NT2/D1 (cell line): ENCODE measurements at regions not wholly inside any gene's neighbourhood (a gene's known extent, or its start where the extent isn't known, plus 50 kb on each side); places are given as distances from the start of the nearest gene placed in this dataset.

Experiments used
- DNase-seq: peaks from one replicate; pipeline ENCODE4 v3.0.0-alpha.2; 2011; ENCODE audit warnings: low read depth, low spot score
- H3K27me3 ChIP-seq: 2 replicates; pipeline ENCODE4 v1.6.0; 2011; ENCODE audit warnings: mild to moderate bottlenecking; ENCODE audit not compliant: insufficient read length, insufficient read depth
- H3K36me3 ChIP-seq: 2 replicates; pipeline ENCODE4 v1.6.1; 2011; ENCODE audit warnings: mild to moderate bottlenecking, low read length, mixed read lengths; ENCODE audit not compliant: insufficient read depth, insufficient read length
- H3K4me1 ChIP-seq: 2 replicates; pipeline ENCODE4 v1.5.1; 2011; ENCODE audit not compliant: insufficient read depth, insufficient read length
- H3K4me3 ChIP-seq: 2 replicates; pipeline ENCODE4 v1.5.1; 2011; ENCODE audit warnings: low read depth; ENCODE audit not compliant: insufficient read length
- H3K9ac ChIP-seq: 2 replicates; pipeline ENCODE4 v1.6.0; 2011; ENCODE audit warnings: low read depth; ENCODE audit not compliant: insufficient read length
- H3K9me3 ChIP-seq: 2 replicates; pipeline ENCODE4 v1.5.1; 2011; ENCODE audit warnings: mild to moderate bottlenecking, low read length; ENCODE audit not compliant: insufficient read depth
- SUZ12 ChIP-seq: IDR thresholded peaks from 2 replicates; pipeline ENCODE4 v1.6.1; 2011; ENCODE audit not compliant: insufficient read length, insufficient read depth; ENCODE audit errors: extremely low read depth
- YY1 ChIP-seq: IDR thresholded peaks from 2 replicates; pipeline ENCODE4 v1.6.1; 2011; ENCODE audit not compliant: insufficient read length, insufficient read depth
- ZNF274 ChIP-seq: IDR thresholded peaks from 2 replicates; pipeline ENCODE4 v1.6.1; 2011; ENCODE audit warnings: mild to moderate bottlenecking, low read depth, low read length

GRCh38 chr5:107282061-107282460 lies 388.7 kb downstream of the EFNA5 start:
- DNase-seq, result no peak
- no peaks in the 10 kb centered on the region for H3K36me3 ChIP-seq

GRCh38 chr5:107278774-107279173 lies 392.0 kb downstream of the EFNA5 start:
- DNase-seq, result no peak
- H3K9me3 ChIP-seq, result no peaks in the 10 kb centered on the region
- no peaks in the 10 kb centered on the region for H3K36me3 ChIP-seq
- H3K4me3 ChIP-seq, result no peak overlapping the region
- TF ChIP-seq SUZ12, result no peak
- H3K4me1 ChIP-seq, result no peaks in the 10 kb centered on the region
- H3K9ac ChIP-seq, result no peak overlapping the region
- H3K27me3 ChIP-seq, result no peaks in the 10 kb centered on the region

More at GRCh38 chr5:107282061-107282460, 388.7 kb downstream of the EFNA5 start:
- Histone ChIP-seq H3K27me3 (no peaks in the 10 kb centered on the region), H3K9ac (no peak overlapping the region), H3K4me3 (no peak overlapping the region), H3K9me3 (no peaks in the 10 kb centered on the region), H3K4me1 (no peaks in the 10 kb centered on the region)
- TF ChIP-seq ZNF274 (no peak), SUZ12 (no peak), YY1 (no peak)

GRCh38 chr5:107277485-107278125 lies 393.1 kb downstream of the EFNA5 start:
- H3K9ac ChIP-seq, result no peak overlapping the region
- no peaks in the 10 kb centered on the region for H3K9me3 ChIP-seq
- no peaks in the 10 kb centered on the region for H3K36me3 ChIP-seq
- H3K4me1 ChIP-seq, result no peaks in the 10 kb centered on the region
- TF ChIP-seq YY1, result no peak
- no peak for TF ChIP-seq ZNF274
- TF ChIP-seq SUZ12, result no peak
- H3K4me3 ChIP-seq, result no peak overlapping the region
- H3K27me3 ChIP-seq, result no peaks in the 10 kb centered on the region
- DNase-seq, result no peak

DNA sequence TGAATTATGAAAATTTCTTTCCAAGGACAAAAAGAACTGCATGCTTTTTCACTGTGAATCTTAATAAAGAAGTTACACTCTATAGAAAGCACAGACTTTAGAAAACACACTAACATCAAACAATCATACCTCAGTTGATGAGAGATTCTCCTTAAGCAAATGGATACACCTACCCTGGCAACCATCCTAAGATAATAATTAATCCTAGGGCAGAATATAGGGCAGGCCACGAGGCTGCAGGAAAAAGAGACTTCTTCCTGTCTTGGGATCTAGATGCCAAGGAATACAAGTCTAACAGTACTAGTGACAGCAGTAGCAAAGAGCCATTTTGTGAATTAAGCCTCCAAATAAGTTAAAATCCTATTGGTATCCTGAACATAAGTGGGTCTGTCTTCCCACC lies 395.4 kb downstream of the EFNA5 start:
- TF ChIP-seq YY1 (no peak), ZNF274 (no peak), SUZ12 (no peak)
- Histone ChIP-seq H3K4me3 (no peak overlapping the region), H3K9ac (no peak overlapping the region), H3K27me3 (no peaks in the 10 kb centered on the region), H3K9me3 (no peaks in the 10 kb centered on the region), H3K36me3 (no peaks in the 10 kb centered on the region), H3K4me1 (no peaks in the 10 kb centered on the region)
- DNase-seq, result no peak

DNA sequence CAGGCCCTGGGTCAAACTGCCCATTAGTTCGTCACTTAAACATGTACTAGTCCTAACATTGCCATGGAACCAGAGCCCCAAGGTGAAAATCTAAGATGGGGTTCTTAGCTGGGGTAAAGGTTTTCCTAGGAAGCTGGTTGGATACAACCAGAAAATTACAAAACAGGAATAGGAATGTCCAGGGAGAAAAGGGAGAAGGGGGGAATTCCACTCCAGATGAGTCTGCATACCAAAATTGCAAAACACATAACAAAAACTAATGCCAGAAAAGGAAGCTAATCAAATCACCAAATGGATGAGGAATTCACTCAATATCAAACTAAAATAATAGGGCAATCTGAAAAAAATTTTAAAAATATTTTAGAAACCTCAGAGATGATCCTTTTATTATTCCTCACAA lies 396.2 kb downstream of the EFNA5 start:
- no peak overlapping the region for H3K4me3 ChIP-seq
- TF ChIP-seq SUZ12 (no peak), ZNF274 (no peak), YY1 (no peak)
- no peak overlapping the region for H3K9ac ChIP-seq
- H3K27me3 ChIP-seq, result no peaks in the 10 kb centered on the region
- no peak for DNase-seq
- H3K9me3 ChIP-seq, result no peaks in the 10 kb centered on the region
- no peaks in the 10 kb centered on the region for H3K36me3 ChIP-seq
- no peaks in the 10 kb centered on the region for H3K4me1 ChIP-seq

DNA sequence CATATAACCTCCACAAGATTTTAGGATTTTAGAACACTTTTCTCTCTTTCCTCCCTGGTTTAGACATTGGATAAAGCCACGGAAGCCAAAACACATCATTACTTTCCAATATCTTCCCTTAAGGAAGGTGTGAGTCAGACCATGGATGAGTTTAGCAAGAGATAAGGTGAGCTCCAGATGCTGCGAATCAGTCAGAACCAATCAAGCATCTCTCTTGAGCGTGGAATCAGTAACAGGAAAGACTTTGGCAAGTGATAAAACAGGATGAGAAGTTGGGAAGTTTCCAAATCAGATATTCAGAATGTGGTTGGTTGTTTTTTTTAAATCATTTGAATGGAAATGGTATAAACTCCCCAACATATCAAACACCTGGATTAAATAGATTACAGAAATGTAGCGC lies 397.8 kb downstream of the EFNA5 start:
- no peak overlapping the region for H3K9ac ChIP-seq
- no peak for DNase-seq
- H3K36me3 ChIP-seq, result no peaks in the 10 kb centered on the region

DNA sequence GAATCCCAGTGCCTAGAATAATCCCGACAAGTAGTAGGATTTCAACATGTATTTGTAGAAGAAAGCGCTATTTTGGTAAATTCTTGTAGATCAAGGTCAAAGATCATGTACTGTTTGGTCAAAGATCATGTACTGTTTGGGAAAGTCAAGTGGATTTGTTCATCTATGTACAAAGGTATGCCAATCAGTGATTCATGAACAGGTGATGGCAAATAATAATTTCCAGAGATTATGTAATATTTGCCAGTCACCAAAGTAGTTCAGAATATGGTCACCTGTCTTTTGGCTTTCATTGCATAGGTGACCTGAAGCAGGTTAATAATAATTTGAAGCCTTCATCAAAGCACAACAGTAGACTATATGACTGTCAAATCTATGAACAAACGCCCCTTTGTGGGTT lies 398.2 kb downstream of the EFNA5 start:
- no peaks in the 10 kb centered on the region for H3K9me3 ChIP-seq
- no peak overlapping the region for H3K9ac ChIP-seq
- H3K27me3 ChIP-seq, result no peaks in the 10 kb centered on the region
- DNase-seq, result no peak
- H3K4me1 ChIP-seq, result no peaks in the 10 kb centered on the region
- H3K36me3 ChIP-seq, result no peaks in the 10 kb centered on the region
- no peak overlapping the region for H3K4me3 ChIP-seq
- no peak for TF ChIP-seq ZNF274
- no peak for TF ChIP-seq SUZ12
- TF ChIP-seq YY1, result no peak

More for the DNA sequence above, 397.8 kb downstream of the EFNA5 start:
- no peak overlapping the region for H3K4me3 ChIP-seq
- TF ChIP-seq SUZ12 (no peak), YY1 (no peak), ZNF274 (no peak)
- H3K4me1 ChIP-seq, result no peaks in the 10 kb centered on the region
- no peaks in the 10 kb centered on the region for H3K9me3 ChIP-seq
- H3K27me3 ChIP-seq, result no peaks in the 10 kb centered on the region
